Endothelial cell of umbilical vein (primary cell): ENCODE measurements at regions not wholly inside any gene's neighbourhood (a gene's known extent, or its start where the extent isn't known, plus 50 kb on each side); places are given as distances from the start of the nearest gene placed in this dataset.

Source experiments
- BruUV-seq: library from RNA; stranded (reverse); fragments of 400-500 nt; replicated peaks from 2 replicates; lab custom pipeline; 2021; lab: Mats Ljungman, UMichigan
- CTCF ChIA-PET: fragments of 300-600, 350-600 bp; sonication (Branson Sonifier 250); formaldehyde crosslinking; loops from one replicate; lab custom pipeline; 2021; ENCODE audit warnings: antibody characterized with exemption, inconsistent platforms; lab: Charles Lee
- POLR2A ChIA-PET: fragments of 300-600, 350-600 bp; sonication (Branson Sonifier 250); formaldehyde crosslinking; loops from one replicate; lab custom pipeline; 2021; ENCODE audit warnings: antibody characterized with exemption, inconsistent platforms; lab: Charles Lee
- DNase-seq: peaks from one replicate; pipeline ENCODE4 v3.0.0-alpha.2; 2011; ENCODE audit warnings: low read depth, low spot score
- FAIRE-seq: peaks from 2 replicates; lab custom pipeline; 2011; peaks lifted over from hg19 to GRCh38; lab: Jason Lieb, UNC
- H2AFZ ChIP-seq: 2 replicates; pipeline ENCODE4 v1.6.0; 2012; ENCODE audit warnings: low read depth, low read length, control low read depth, inconsistent platforms
- H3K27ac ChIP-seq: 2 replicates; pipeline ENCODE4 v1.5.1; 2011; ENCODE audit warnings: low read depth, mild to moderate bottlenecking, control low read depth, low read length, moderate library complexity; ENCODE audit not compliant: insufficient read depth
- H3K27me3 ChIP-seq, 2 experiments: 2 replicates each; pipeline versions ENCODE4 v1.6.0 to v1.6.1; 2011; ENCODE audit warnings: low read length in 2 of 2, mixed read lengths in 1 of 2; ENCODE audit not compliant: control insufficient read depth in 2 of 2, insufficient read depth in 2 of 2
- H3K36me3 ChIP-seq, 2 experiments: 2 replicates in 1 of 2; 3 replicates in 1 of 2; pipeline ENCODE4 v1.5.1; 2011; ENCODE audit warnings: low read length in 2 of 2, mild to moderate bottlenecking in 1 of 2, moderate library complexity in 1 of 2; ENCODE audit not compliant: control insufficient read depth in 2 of 2, insufficient read depth in 2 of 2; ENCODE audit errors: extremely low read depth in 1 of 2
- H3K4me1 ChIP-seq: 3 replicates; pipeline ENCODE4 v1.5.1; 2011; ENCODE audit warnings: mild to moderate bottlenecking, low read length; ENCODE audit not compliant: control insufficient read depth, insufficient read depth; ENCODE audit errors: extremely low read depth
- H3K4me2 ChIP-seq: 2 replicates; pipeline ENCODE4 v1.6.1; 2011; ENCODE audit warnings: low read length, control low read depth, mixed read lengths; ENCODE audit not compliant: insufficient read depth
- H3K4me3 ChIP-seq, 3 experiments: fragments of 200-600 bp in 1 of 3; sonication (generic), shearing (Covaris generic) in 1 of 3; replicated peaks in 1 of 3; 2 replicates each; pipeline ENCODE4 v1.5.1; 2011 to 2016; ENCODE audit warnings: control low read depth in 3 of 3, low read length in 3 of 3, mild to moderate bottlenecking in 2 of 3, inconsistent platforms in 1 of 3, low read depth in 1 of 3, moderate library complexity in 1 of 3; ENCODE audit not compliant: insufficient read depth in 1 of 3
- H3K79me2 ChIP-seq: 2 replicates; pipeline ENCODE4 v1.6.0; 2012; ENCODE audit warnings: low read length, inconsistent platforms; ENCODE audit not compliant: control insufficient read depth, insufficient read depth
- H3K9ac ChIP-seq: replicated peaks from 2 replicates; pipeline ENCODE3; 2011; ENCODE audit warnings: low read length, control low read depth; ENCODE audit not compliant: insufficient read depth; ENCODE audit errors: extremely low read depth
- H3K9me1 ChIP-seq: replicated peaks from 3 replicates; pipeline ENCODE4 v1.6.0; 2011; ENCODE audit warnings: mild to moderate bottlenecking, low read length; ENCODE audit not compliant: control insufficient read depth, insufficient read depth; ENCODE audit errors: extremely low read depth
- H3K9me3 ChIP-seq: replicated peaks from 2 replicates; pipeline ENCODE4 v1.5.1; 2012; ENCODE audit warnings: low read length, inconsistent platforms; ENCODE audit not compliant: control insufficient read depth, insufficient read depth
- H4K20me1 ChIP-seq: replicated peaks from 2 replicates; pipeline ENCODE3; 2011; ENCODE audit warnings: mild to moderate bottlenecking, low read length; ENCODE audit not compliant: control insufficient read depth, insufficient read depth; ENCODE audit errors: extremely low read depth
- CTCF ChIP-seq, 2 donors: IDR thresholded peaks; 1 replicate in 1 of 2; 2 replicates in 1 of 2; pipeline ENCODE4 v1.5.1; 2011; ENCODE audit warnings: low read length in 2 of 2, mild to moderate bottlenecking in 2 of 2, moderate library complexity in 2 of 2, control low read depth in 1 of 2, inconsistent platforms in 1 of 2, low read depth in 1 of 2; ENCODE audit not compliant: insufficient read depth in 1 of 2; ENCODE audit errors: extremely low read depth in 1 of 2
- EZH2 ChIP-seq: IDR thresholded peaks from 2 replicates; pipeline ENCODE4 v1.6.1; 2012; ENCODE audit warnings: borderline replicate concordance, low read depth, mild to moderate bottlenecking, moderate library complexity, low read length, inconsistent platforms; ENCODE audit not compliant: severe bottlenecking
- GATA2 ChIP-seq: IDR thresholded peaks from 2 replicates; pipeline ENCODE4 v1.7.0; 2011; ENCODE audit warnings: low read depth, mild to moderate bottlenecking, moderate library complexity, mixed read lengths, low read length; ENCODE audit not compliant: insufficient read length, insufficient read depth
- POLR2A ChIP-seq: IDR thresholded peaks from 2 replicates; pipeline ENCODE4 v1.6.1; 2012; ENCODE audit warnings: low read depth, mild to moderate bottlenecking, control low read depth, low read length
- POLR2AphosphoS5 ChIP-seq: IDR thresholded peaks from 2 replicates; pipeline ENCODE4 v1.6.1; 2012; ENCODE audit warnings: low read depth, mild to moderate bottlenecking, control low read depth, low read length, moderate library complexity; ENCODE audit not compliant: insufficient read depth
- dilution Hi-C: fragments of 300-500 bp; cut with MboI; formaldehyde crosslinking; loops from one replicate; pipeline ENCODE4 v1.15.0; 2019; ENCODE audit warnings: low sequenced_read_pairs; ENCODE audit not compliant: extremely low pct_ligation_motif_present
- intact Hi-C: fragments of 100-400 bp; cut with micrococcal nuclease; formaldehyde crosslinking; loops from one replicate; pipeline ENCODE4 v1.10.0; 2022

GRCh38 chr10:130824230-130825014 lies 487.1 kb downstream of the TCERG1L start:
- no TSS peak for BruUV-seq
- Histone ChIP-seq H3K9me3 (no peaks in the 10 kb centered on the region), H3K36me3 (no peaks in the 10 kb centered on the region), H3K4me3 (no peak overlapping the region), H3K4me2 (no peak overlapping the region), H3K9me1 (no peaks in the 10 kb centered on the region), H3K79me2 (no peaks in the 10 kb centered on the region), H3K9ac (no peak overlapping the region), H3K4me1 (no peaks in the 10 kb centered on the region), H4K20me1 (no peaks in the 10 kb centered on the region), H3K27me3 (no peaks in the 10 kb centered on the region), H2AFZ (no peak overlapping the region), H3K27ac (no peak overlapping the region)
- FAIRE-seq (no peak), DNase-seq (peak; percentile 1)
- CTCF ChIA-PET = no interaction called here
- TF ChIP-seq EZH2 = no peak
- no peak for TF ChIP-seq POLR2AphosphoS5
- no peak for TF ChIP-seq GATA2
- no peak for TF ChIP-seq CTCF (IDR thresholded peaks at IDR 0.05; ENCODE audit: extremely low read depth in 1 of 2, insufficient read depth in 1 of 2, low read depth in 1 of 2, low read length in 2 of 2)
- TF ChIP-seq POLR2A = no peak
- intact Hi-C loops = no loop called here
- dilution Hi-C loops = no loop called here
- POLR2A ChIA-PET = no interaction called here

- no peaks in the 10 kb centered on the region for H3K79me2 ChIP-seq
- no TSS peak for BruUV-seq
- TF ChIP-seq EZH2 = no peak
- ChIA-PET POLR2A (no interaction called here), CTCF (no interaction called here)
- H3K36me3 ChIP-seq = no peaks in the 10 kb centered on the region
- no peak overlapping the region for H3K4me2 ChIP-seq
- no peaks in the 10 kb centered on the region for H3K27me3 ChIP-seq
- H3K4me3 ChIP-seq = no peak overlapping the region
- no peak overlapping the region for H3K27ac ChIP-seq
- dilution Hi-C loops = no loop called here
- no peak overlapping the region for H2AFZ ChIP-seq
- H3K9ac ChIP-seq = no peak overlapping the region
- no peak for DNase-seq
- FAIRE-seq = no peak
- H3K9me1 ChIP-seq = no peaks in the 10 kb centered on the region
- peaks cover 3% of the 10 kb centered on the region for H3K9me3 ChIP-seq
- no peaks in the 10 kb centered on the region for H3K4me1 ChIP-seq
- no peaks in the 10 kb centered on the region for H4K20me1 ChIP-seq
- intact Hi-C loops = no loop called here
These were observed 477.9 kb downstream of the TCERG1L start for GRCh38 chr10:130833596-130833995.
